Lower leg skin (tissue), 4 donors: ENCODE measurements at regions not wholly inside any gene's neighbourhood (a gene's known extent, or its start where the extent isn't known, plus 50 kb on each side); places are given as distances from the start of the nearest gene placed in this dataset.

ENCODE experiments used
- DNase-seq, 2 donors: peaks; one replicate each; pipeline ENCODE4 v3.0.0-alpha.2; 2019; ENCODE audit warnings: low spot score in 2 of 2
- H3K4me3 ChIP-seq: fragments of 200-600 bp; sonication (generic); 2 replicates; pipeline ENCODE4 v1.5.1; 2017; ENCODE audit warnings: mild to moderate bottlenecking, low read depth; ENCODE audit not compliant: poor library complexity, severe bottlenecking
- CTCF ChIP-seq, 3 donors: fragments of 450-650 bp; IDR thresholded peaks; one replicate each; pipeline ENCODE4 v1.5.1; 2016; ENCODE audit warnings: antibody characterized with exemption in 3 of 3, mild to moderate bottlenecking in 3 of 3, moderate library complexity in 2 of 3
- POLR2A ChIP-seq, 2 donors: fragments of 450-650 bp; IDR thresholded peaks; one replicate each; pipeline ENCODE4 v1.6.1; 2016 to 2017; ENCODE audit warnings: antibody characterized with exemption in 2 of 2, mild to moderate bottlenecking in 1 of 2, moderate library complexity in 1 of 2
- WGBS, 2 donors: methylation state at CpG; one replicate each; pipeline ENCODE4 v1.1.5; 2018; 5-methylcytosine and 5-hydroxymethylcytosine counted together
- intact Hi-C: fragments of 100-400 bp; cut with DNase I; formaldehyde crosslinking; loops from one replicate; pipeline ENCODE4 v1.15.0; 2023; ENCODE audit warnings: low total_unique reads

GRCh38 chr3:104987859-104988258, 378.9 kb upstream of the ALCAM start:
- intact Hi-C loops, result no loop called here
- 92 to 93% methylated on average over 2 of the region's 2 CpGs for WGBS, 2 donors
- no peak overlapping the region for H3K4me3 ChIP-seq
- TF ChIP-seq CTCF (IDR thresholded peaks at IDR 0.05), result no peak
- no peak for TF ChIP-seq POLR2A (IDR thresholded peaks at IDR 0.05)
- DNase-seq, result no peak

- TF ChIP-seq POLR2A (IDR thresholded peaks at IDR 0.05) (no peak), CTCF (IDR thresholded peaks at IDR 0.05) (no peak)
- intact Hi-C loops, result no loop called here
- WGBS, 2 donors, result 70 to 79% methylated on average over 3 of the region's 3 CpGs
- no peak overlapping the region for H3K4me3 ChIP-seq
- no peak for DNase-seq
Measured at GRCh38 chr3:104988496-104988895, 378.2 kb upstream of the ALCAM start.

GRCh38 chr3:104989878-104990277, 376.8 kb upstream of the ALCAM start:
- WGBS, 2 donors, result 76 to 85% methylated on average over 1 of the region's 1 CpG
- TF ChIP-seq POLR2A (IDR thresholded peaks at IDR 0.05) (no peak), CTCF (IDR thresholded peaks at IDR 0.05) (no peak)
- H3K4me3 ChIP-seq, result no peak overlapping the region
- DNase-seq, result no peak
- intact Hi-C loops, result no loop called here

- intact Hi-C loops, result no loop called here
- 64 to 70% methylated on average over 2 of the region's 2 CpGs for WGBS, 2 donors
- no peak for TF ChIP-seq POLR2A (IDR thresholded peaks at IDR 0.05)
- no peak for TF ChIP-seq CTCF (IDR thresholded peaks at IDR 0.05)
- DNase-seq, result no peak
- no peak overlapping the region for H3K4me3 ChIP-seq
Measured at GRCh38 chr3:104990758-104991157, 376.0 kb upstream of the ALCAM start.

- intact Hi-C loops, result no loop called here
- H3K4me3 ChIP-seq, result no peak overlapping the region
- 68 to 72% methylated on average over 3 of the region's 3 CpGs for WGBS, 2 donors
- DNase-seq, result no peak
- no peak for TF ChIP-seq CTCF (IDR thresholded peaks at IDR 0.05)
- no peak for TF ChIP-seq POLR2A (IDR thresholded peaks at IDR 0.05)
Measured at GRCh38 chr3:104992676-104993075, 374.0 kb upstream of the ALCAM start.

- TF ChIP-seq CTCF (IDR thresholded peaks at IDR 0.05), result no peak
- TF ChIP-seq POLR2A (IDR thresholded peaks at IDR 0.05), result no peak
- intact Hi-C loops, result no loop called here
- no peak for DNase-seq
- no peak overlapping the region for H3K4me3 ChIP-seq
Measured at GRCh38 chr3:105006164-105006563, 360.5 kb upstream of the ALCAM start.
